ENCODE measurements at regions not wholly inside any gene's neighbourhood (a gene's known extent, or its start where the extent isn't known, plus 50 kb on each side); places are given as distances from the start of the nearest gene placed in this dataset.

GRCh38 chr18:25736516-25736915 is 353.9 kb downstream of the SS18 start:
- H3K4me2 ChIP-seq: no peak overlapping the region
- DNase-seq (ENCODE audit: low read depth in 1 of 2, low spot score in 1 of 2): no peak
- WGBS (ENCODE audit: missing lambda C conversion rate): 0% methylated on average over 5 of the region's 5 CpGs
- ChIA-PET POLR2A (no interaction called here), CTCF (interaction anchor here (0.7 kb wide), 1 partner anchor 12 kb away, joined by 3 read pairs; no protein-coding TSS in a partner anchor)
- no peak overlapping the region for H3K27ac ChIP-seq
- no peak for TF ChIP-seq MAFK (IDR thresholded peaks at IDR 0.05; ENCODE audit: partially characterized antibody)
- TF ChIP-seq EHMT2 (IDR thresholded peaks at IDR 0.05; ENCODE audit: low read depth): no peak
- TF ChIP-seq ESRRA (IDR thresholded peaks at IDR 0.05; ENCODE audit: borderline replicate concordance, low read length): no peak
- TF ChIP-seq RARB (CRISPR knock-in tag; IDR thresholded peaks at IDR 0.05): no peak
- no peak for TF ChIP-seq NPAS2 (CRISPR knock-in tag; IDR thresholded peaks at IDR 0.05; ENCODE audit: borderline replicate concordance)
- TF ChIP-seq FOSB (CRISPR knock-in tag; IDR thresholded peaks at IDR 0.05): no peak
- no peak for TF ChIP-seq RFX5 (IDR thresholded peaks at IDR 0.05)
- no peak for TF ChIP-seq USF2 (IDR thresholded peaks at IDR 0.05)
- no peak for TF ChIP-seq HOXB5 (CRISPR knock-in tag; IDR thresholded peaks at IDR 0.05)
- TF ChIP-seq CBX8 (IDR thresholded peaks at IDR 0.05): no peak
- no peak for TF ChIP-seq HES2 (IDR thresholded peaks at IDR 0.05)
- TF ChIP-seq MAZ (IDR thresholded peaks at IDR 0.05; ENCODE audit: borderline replicate concordance, low read depth, low read length): no peak
- no peak for TF ChIP-seq PBX3 (IDR thresholded peaks at IDR 0.05)
- no peak for TF ChIP-seq PHF8 (IDR thresholded peaks at IDR 0.05; ENCODE audit: borderline replicate concordance, low read depth)
- TF ChIP-seq E2F6 (IDR thresholded peaks at IDR 0.05; ENCODE audit: borderline replicate concordance, low read depth): no peak
- no peak for TF ChIP-seq NFE2L2 (conservative IDR thresholded peaks at IDR 0.05; ENCODE audit: low read length)
- no peak for TF ChIP-seq HDAC2 (IDR thresholded peaks at IDR 0.05)
- FAIRE-seq: no peak
- no peaks in the 10 kb centered on the region for H3K4me1 ChIP-seq
- no peak overlapping the region for H3K4me3 ChIP-seq
- ATAC-seq: no peak
- H3K9me3 ChIP-seq: no peaks in the 10 kb centered on the region

GRCh38 chr18:25735459-25735858 is 355.0 kb downstream of the SS18 start:
- no peak overlapping the region for H3K27ac ChIP-seq
- DNase-seq (ENCODE audit: low read depth in 1 of 2, low spot score in 1 of 2): no peak
- TF ChIP-seq HOXA7 (CRISPR knock-in tag; IDR thresholded peaks at IDR 0.05) (no peak), PHF8 (IDR thresholded peaks at IDR 0.05; ENCODE audit: borderline replicate concordance, low read depth) (no peak), CHD2 (IDR thresholded peaks at IDR 0.05; ENCODE audit: low read length, partially characterized antibody) (no peak), CHD4 (IDR thresholded peaks at IDR 0.05; ENCODE audit: borderline replicate concordance) (no peak), RNF2 (IDR thresholded peaks at IDR 0.05; ENCODE audit: borderline replicate concordance, low read depth) (no peak), MAZ (IDR thresholded peaks at IDR 0.05; ENCODE audit: borderline replicate concordance, low read depth, low read length) (no peak), MYC (IDR thresholded peaks at IDR 0.05; ENCODE audit: borderline replicate concordance, low read length) (no peak), PBX3 (IDR thresholded peaks at IDR 0.05) (no peak), EHMT2 (IDR thresholded peaks at IDR 0.05; ENCODE audit: low read depth) (no peak), USF2 (IDR thresholded peaks at IDR 0.05) (no peak), E2F6 (IDR thresholded peaks at IDR 0.05; ENCODE audit: borderline replicate concordance, low read depth) (no peak), GATA3 (IDR thresholded peaks at IDR 0.05; ENCODE audit: borderline replicate concordance) (no peak), BHLHE40 (IDR thresholded peaks at IDR 0.05; ENCODE audit: low read depth, low read length) (no peak), NR3C1 (IDR thresholded peaks at IDR 0.05) (no peak), EP300 (IDR thresholded peaks at IDR 0.05) (no peak), RCOR1 (IDR thresholded peaks at IDR 0.05; ENCODE audit: low read depth, low read length) (no peak)
- ChIA-PET CTCF (no interaction called here), POLR2A (no interaction called here)
- H3K4me1 ChIP-seq: no peaks in the 10 kb centered on the region
- no peak for ATAC-seq
- 24% methylated on average over 8 of the region's 8 CpGs for WGBS (ENCODE audit: missing lambda C conversion rate)
- no peak overlapping the region for H3K4me3 ChIP-seq
- no peak overlapping the region for H3K4me2 ChIP-seq
- no peaks in the 10 kb centered on the region for H3K9me3 ChIP-seq
- FAIRE-seq: no peak

All from A549 (cell line).